B cell (primary cell): ENCODE measurements at regions not wholly inside any gene's neighbourhood (a gene's known extent, or its start where the extent isn't known, plus 50 kb on each side); places are given as distances from the start of the nearest gene placed in this dataset.

Experiments
- ATAC-seq: fragments of 200-7000 bp; cut with Tn5 transposase; one replicate; pipeline ENCODE4 v1.10.0; 2021; ENCODE audit warnings: low read depth, mild to moderate bottlenecking, moderate number of reproducible peaks, moderate library complexity
- CTCF ChIA-PET: fragments of 350-600 bp; sonication (Branson Sonifier 250); formaldehyde crosslinking; loops from one replicate; lab custom pipeline; 2021; ENCODE audit warnings: antibody characterized with exemption, inconsistent platforms; lab: Charles Lee
- POLR2A ChIA-PET: fragments of 350-600 bp; sonication (Branson Sonifier 250); formaldehyde crosslinking; loops from one replicate; lab custom pipeline; 2021; ENCODE audit warnings: antibody characterized with exemption; lab: Charles Lee
- DNase-seq: peaks from one replicate; pipeline ENCODE4 v3.0.0; 2013
- H2AFZ ChIP-seq: 2 replicates; pipeline ENCODE4 v1.6.1; 2012; ENCODE audit warnings: mild to moderate bottlenecking, low read depth, low read length; ENCODE audit not compliant: insufficient read depth, poor library complexity, severe bottlenecking
- H3K27ac ChIP-seq, 2 donors: 1 replicate in 1 of 2; 2 replicates in 1 of 2; pipeline ENCODE4 v1.5.1; 2012 to 2013; ENCODE audit warnings: low read length in 2 of 2, mild to moderate bottlenecking in 2 of 2, moderate library complexity in 1 of 2
- H3K27me3 ChIP-seq, 4 experiments: fragments of 200-600 bp in 1 of 4; sonication (generic) in 1 of 4; replicated peaks in 1 of 4; 1 replicate in 2 of 4; 2 replicates in 2 of 4; pipeline versions ENCODE4 v1.6.1 to v1.7.0; 2013 to 2016; ENCODE audit warnings: low read length in 3 of 4, mild to moderate bottlenecking in 2 of 4, mixed read lengths in 1 of 4, moderate library complexity in 1 of 4; ENCODE audit not compliant: insufficient read depth in 4 of 4, control insufficient read depth in 3 of 4; ENCODE audit errors: control extremely low read depth in 1 of 4
- H3K36me3 ChIP-seq, 2 experiments: replicated peaks in 1 of 2; 1 replicate in 1 of 2; 2 replicates in 1 of 2; pipeline versions ENCODE4 v1.6.1 to v1.7.1; 2013; ENCODE audit warnings: low read length in 1 of 2; ENCODE audit not compliant: insufficient read depth in 2 of 2, control insufficient read depth in 1 of 2; ENCODE audit errors: control extremely low read depth in 1 of 2, extremely low read depth in 1 of 2
- H3K4me1 ChIP-seq, 2 donors: fragments of 200-600 bp in 1 of 2; sonication (generic) in 1 of 2; 1 replicate in 1 of 2; 2 replicates in 1 of 2; pipeline versions ENCODE4 v1.5.1 to v1.6.1; 2013 to 2017; ENCODE audit warnings: low read length in 2 of 2; ENCODE audit not compliant: control insufficient read depth in 2 of 2, insufficient read depth in 2 of 2
- H3K4me2 ChIP-seq: replicated peaks from 2 replicates; pipeline ENCODE3; 2012; ENCODE audit warnings: mild to moderate bottlenecking, low read depth, low read length; ENCODE audit not compliant: poor library complexity, severe bottlenecking
- H3K4me3 ChIP-seq, 5 experiments: fragments of 200-600 bp in 1 of 5; sonication (generic) in 1 of 5; 1 replicate in 3 of 5; 2 replicates in 2 of 5; pipeline versions ENCODE4 v1.5.1 to v1.7.0; 2011 to 2016; ENCODE audit warnings: low read length in 4 of 5, mild to moderate bottlenecking in 4 of 5, low read depth in 2 of 5, control low read depth in 1 of 5, moderate library complexity in 1 of 5; ENCODE audit not compliant: insufficient read depth in 1 of 5; ENCODE audit errors: control extremely low read depth in 1 of 5, extremely low read depth in 1 of 5
- H3K79me2 ChIP-seq: fragments of 200-600 bp; sonication (generic); one replicate; pipeline ENCODE4 v1.6.0; 2016; ENCODE audit warnings: low read length; ENCODE audit not compliant: control insufficient read depth, insufficient read depth
- H3K9ac ChIP-seq: fragments of 200-600 bp; sonication (generic); 2 replicates; pipeline ENCODE4 v1.6.1; 2017; ENCODE audit warnings: mild to moderate bottlenecking, low read length, moderate library complexity
- H3K9me3 ChIP-seq, 3 donors: one replicate each; pipeline versions ENCODE4 v1.6.1 to v1.7.1; 2013; ENCODE audit warnings: low read length in 2 of 3; ENCODE audit not compliant: control insufficient read depth in 2 of 3, insufficient read depth in 1 of 3; ENCODE audit errors: control extremely low read depth in 1 of 3
- H4K20me1 ChIP-seq: 2 replicates; pipeline ENCODE4 v1.6.0; 2012; ENCODE audit warnings: mild to moderate bottlenecking, low read length; ENCODE audit not compliant: insufficient read depth, control insufficient read depth, poor library complexity, severe bottlenecking
- H3K27ac Mint-ChIP-seq: one replicate; pipeline ENCODE4 v1.8.0; 2021; ENCODE audit warnings: mixed read lengths
- H3K27me3 Mint-ChIP-seq: one replicate; pipeline ENCODE4 v1.8.0; 2021; ENCODE audit warnings: mixed read lengths
- H3K4me1 Mint-ChIP-seq: one replicate; pipeline ENCODE4 v1.8.0; 2021; ENCODE audit warnings: mixed read lengths
- H3K4me3 Mint-ChIP-seq: one replicate; pipeline ENCODE4 v1.8.0; 2021; ENCODE audit warnings: mixed read lengths
- H3K9me3 Mint-ChIP-seq: one replicate; pipeline ENCODE4 v1.8.0; 2022; ENCODE audit warnings: mixed read lengths; ENCODE audit not compliant: insufficient read depth
- EZH2 ChIP-seq: IDR thresholded peaks from 2 replicates; pipeline ENCODE4 v1.6.1; 2012; ENCODE audit warnings: borderline replicate concordance, low read depth, mild to moderate bottlenecking, moderate library complexity, low read length; ENCODE audit not compliant: insufficient read depth, poor library complexity, severe bottlenecking
- WGBS: methylation state at CpG from one replicate; pipeline ENCODE4 v1.1.5; 2013; ENCODE audit warnings: missing lambda C conversion rate; ENCODE audit not compliant: insufficient coverage; 5-methylcytosine and 5-hydroxymethylcytosine counted together
- intact Hi-C: fragments of 100-400 bp; cut with micrococcal nuclease; formaldehyde crosslinking; loops from one replicate; pipeline ENCODE4 v1.10.0; 2022
- TF ChIP-seq, protein P1 (sequence below): fragments of 200-600 bp; IDR thresholded peaks from one replicate; pipeline ENCODE4 v1.8.0; 2022; ENCODE audit warnings: antibody characterized with exemption, mild to moderate bottlenecking

- H3K9ac ChIP-seq: no peak overlapping the region
- DNase-seq: no peak
- no peak for ATAC-seq
- H3K4me2 ChIP-seq: no peak overlapping the region
- H3K79me2 ChIP-seq: no peaks in the 10 kb centered on the region
- H3K4me1 ChIP-seq: no peaks in the 10 kb centered on the region
- Mint-ChIP-seq H3K27me3 (peaks cover 7% of the 10 kb centered on the region), H3K9me3 (no peaks in the 10 kb centered on the region), H3K27ac (no peak overlapping the region), H3K4me3 (no peak overlapping the region), H3K4me1 (no peaks in the 10 kb centered on the region)
- CTCF ChIA-PET: no interaction called here
- no peaks in the 10 kb centered on the region for H3K36me3 ChIP-seq
- H3K4me3 ChIP-seq: no peak overlapping the region
- H3K27me3 ChIP-seq: peaks cover 0 to 5% (median 2%) of the 10 kb centered on the region in 4 experiments
- intact Hi-C loops: no loop called here
- H3K9me3 ChIP-seq: no peaks in the 10 kb centered on the region
- WGBS: 100% methylated on average over 1 of the region's 3 CpGs
- POLR2A ChIA-PET: no interaction called here
- no peaks in the 10 kb centered on the region for H4K20me1 ChIP-seq
- TF ChIP-seq EZH2: no peak
- no peak overlapping the region for H3K27ac ChIP-seq
- H2AFZ ChIP-seq: no peak overlapping the region
These were observed 216.4 kb upstream of the AGAP1 start for GRCh38 chr2:235277485-235277884.

DNA sequence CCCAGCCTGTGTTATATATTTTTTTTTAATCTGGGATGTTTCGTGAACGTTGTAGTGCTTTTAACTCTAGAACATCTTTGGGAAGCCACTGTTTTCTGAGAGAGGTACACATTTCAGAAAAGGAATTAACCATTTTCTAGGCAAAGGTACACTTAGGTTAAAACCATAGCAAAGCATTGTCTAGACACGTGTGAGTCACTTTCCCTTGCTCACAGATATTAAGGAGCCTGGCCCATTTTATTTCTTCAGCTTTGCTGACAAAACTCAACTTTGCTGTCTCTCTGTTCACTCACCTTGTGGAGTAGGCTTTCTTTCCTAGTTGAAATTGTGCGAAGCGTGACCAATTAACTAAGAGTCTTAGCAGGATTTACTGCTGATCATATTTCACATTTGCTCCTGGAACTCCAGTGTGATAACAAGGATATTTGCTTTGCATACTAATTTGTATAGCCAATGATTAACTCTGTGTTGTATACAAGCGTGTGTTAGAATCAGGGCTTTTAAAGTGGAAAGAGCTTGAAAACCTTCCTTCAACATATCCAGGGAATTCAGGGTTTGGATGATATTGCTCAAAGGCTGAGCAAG is 215.0 kb upstream of the AGAP1 start:
- Histone ChIP-seq H3K4me3 (no peak overlapping the region), H3K36me3 (no peaks in the 10 kb centered on the region), H3K9me3 (no peaks in the 10 kb centered on the region), H4K20me1 (no peaks in the 10 kb centered on the region), H3K27ac (no peak overlapping the region), H3K27me3 (peaks cover 0 to 3% (median 0%) of the 10 kb centered on the region in 4 experiments), H3K4me2 (no peak overlapping the region), H3K79me2 (no peaks in the 10 kb centered on the region), H2AFZ (no peak overlapping the region), H3K4me1 (no peaks in the 10 kb centered on the region), H3K9ac (no peak overlapping the region)
- TF ChIP-seq, protein P1, sequence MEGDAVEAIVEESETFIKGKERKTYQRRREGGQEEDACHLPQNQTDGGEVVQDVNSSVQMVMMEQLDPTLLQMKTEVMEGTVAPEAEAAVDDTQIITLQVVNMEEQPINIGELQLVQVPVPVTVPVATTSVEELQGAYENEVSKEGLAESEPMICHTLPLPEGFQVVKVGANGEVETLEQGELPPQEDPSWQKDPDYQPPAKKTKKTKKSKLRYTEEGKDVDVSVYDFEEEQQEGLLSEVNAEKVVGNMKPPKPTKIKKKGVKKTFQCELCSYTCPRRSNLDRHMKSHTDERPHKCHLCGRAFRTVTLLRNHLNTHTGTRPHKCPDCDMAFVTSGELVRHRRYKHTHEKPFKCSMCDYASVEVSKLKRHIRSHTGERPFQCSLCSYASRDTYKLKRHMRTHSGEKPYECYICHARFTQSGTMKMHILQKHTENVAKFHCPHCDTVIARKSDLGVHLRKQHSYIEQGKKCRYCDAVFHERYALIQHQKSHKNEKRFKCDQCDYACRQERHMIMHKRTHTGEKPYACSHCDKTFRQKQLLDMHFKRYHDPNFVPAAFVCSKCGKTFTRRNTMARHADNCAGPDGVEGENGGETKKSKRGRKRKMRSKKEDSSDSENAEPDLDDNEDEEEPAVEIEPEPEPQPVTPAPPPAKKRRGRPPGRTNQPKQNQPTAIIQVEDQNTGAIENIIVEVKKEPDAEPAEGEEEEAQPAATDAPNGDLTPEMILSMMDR: no peak
- TF ChIP-seq EZH2: no peak
- no peak overlapping the region for H3K4me3 Mint-ChIP-seq
- intact Hi-C loops: no loop called here
- CTCF ChIA-PET: no interaction called here
- H3K4me1 Mint-ChIP-seq: no peaks in the 10 kb centered on the region
- POLR2A ChIA-PET: no interaction called here
- H3K9me3 Mint-ChIP-seq: no peaks in the 10 kb centered on the region
- peaks cover 3% of the 10 kb centered on the region for H3K27me3 Mint-ChIP-seq
- 75% methylated on average over 2 of the region's 6 CpGs for WGBS
- no peak for DNase-seq
- H3K27ac Mint-ChIP-seq: no peak overlapping the region
- ATAC-seq: no peak
